ENCODE measurements at regions not wholly inside any gene's neighbourhood (a gene's known extent, or its start where the extent isn't known, plus 50 kb on each side); places are given as distances from the start of the nearest gene placed in this dataset.
"Not testable (repeated sequence)": the region's sequence is repeated elsewhere in the genome, so short reads cannot be mapped to it uniquely, and the experiment has no call there.

DNA sequence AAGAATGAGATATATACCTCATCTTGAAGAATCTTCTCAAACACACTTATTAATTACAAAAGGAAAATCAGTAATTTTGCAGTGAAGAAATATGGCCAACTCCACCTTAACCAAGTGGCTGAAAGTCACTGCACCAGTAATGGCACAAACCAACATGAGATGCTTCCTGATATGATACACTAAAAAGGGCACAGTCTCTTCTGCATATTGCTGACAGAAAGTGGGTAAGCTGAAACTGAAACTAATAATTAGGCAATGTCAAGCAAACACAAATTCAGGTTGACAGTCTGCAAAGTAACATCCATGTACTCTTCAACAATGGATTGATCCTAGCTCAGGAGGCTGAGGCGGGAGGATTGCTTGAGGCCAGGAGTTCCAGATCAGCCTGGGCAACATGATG lies 56.1 kb downstream of the ZNF22 start:
- not testable (repeated sequence) for DNase-seq (ENCODE audit: low spot score)

DNA sequence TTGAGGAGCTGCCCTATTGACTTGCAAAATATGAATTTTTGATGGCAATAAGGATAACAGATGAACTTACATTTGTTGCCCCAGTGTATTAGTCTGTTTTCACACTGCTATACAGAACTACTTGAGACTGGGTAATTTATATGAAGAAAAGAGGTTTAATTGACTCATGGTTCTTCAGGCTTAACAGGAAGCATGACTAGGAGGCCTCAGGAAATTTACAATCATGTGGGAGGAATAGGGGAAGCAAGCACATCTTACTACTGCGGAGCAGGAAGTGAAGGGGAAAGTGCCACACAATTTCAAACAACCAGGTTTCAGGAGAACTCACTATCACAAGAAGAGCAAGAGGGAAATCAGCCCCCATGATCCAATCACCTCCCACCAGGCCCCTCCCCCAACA lies 57.9 kb downstream of the ZNF22 start:
- peak; percentile 78 for DNase-seq (ENCODE audit: low spot score)

DNA sequence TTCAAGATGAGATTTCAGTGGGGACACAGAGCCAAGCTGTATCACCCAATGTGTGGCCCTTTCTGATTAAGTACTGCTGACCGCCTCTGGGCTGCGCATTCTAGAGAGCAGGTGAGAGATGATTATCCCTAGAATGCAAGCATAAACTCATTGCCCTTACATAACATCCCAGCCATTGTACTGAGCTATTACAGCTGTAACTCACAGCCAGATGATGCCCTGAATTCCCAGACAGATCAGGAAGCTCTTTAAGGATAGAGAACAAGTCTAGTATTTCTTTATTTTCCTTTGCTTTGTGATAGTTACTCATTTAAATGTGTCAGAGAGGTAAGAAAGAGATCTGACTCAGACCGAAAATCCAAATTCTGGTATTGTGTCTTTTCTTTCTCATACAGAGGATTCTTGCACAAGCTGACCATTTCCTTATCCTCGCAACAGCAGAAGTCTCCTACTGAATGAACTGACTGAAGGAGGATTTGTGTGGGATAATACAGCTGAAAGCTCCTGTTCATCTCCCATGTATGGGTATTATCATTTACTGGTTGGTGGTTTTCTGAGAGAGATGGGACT lies 58.4 kb downstream of the ZNF22 start:
- no peak for DNase-seq (ENCODE audit: low spot score)

DNA sequence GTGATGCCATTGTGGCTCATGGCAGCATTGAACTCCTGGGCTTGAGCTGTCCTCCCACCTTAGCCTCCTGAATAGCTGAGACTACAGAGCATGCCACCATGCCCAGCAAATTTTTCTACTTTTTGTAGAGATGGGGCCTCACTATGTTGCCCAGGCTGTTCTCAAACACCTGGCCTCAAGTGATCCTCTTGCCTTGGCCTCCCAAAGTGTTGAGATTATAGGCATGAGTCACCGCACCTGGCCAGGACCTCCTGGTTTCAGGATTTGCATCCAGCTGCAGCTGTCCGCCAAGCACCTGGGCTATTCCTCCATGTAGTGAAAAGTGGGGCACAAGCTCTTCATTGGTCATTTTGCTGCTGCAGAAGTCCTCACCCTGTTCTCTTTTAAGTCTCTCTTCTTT lies 58.9 kb downstream of the ZNF22 start:
- DNase-seq (ENCODE audit: low spot score) = no peak

DNA sequence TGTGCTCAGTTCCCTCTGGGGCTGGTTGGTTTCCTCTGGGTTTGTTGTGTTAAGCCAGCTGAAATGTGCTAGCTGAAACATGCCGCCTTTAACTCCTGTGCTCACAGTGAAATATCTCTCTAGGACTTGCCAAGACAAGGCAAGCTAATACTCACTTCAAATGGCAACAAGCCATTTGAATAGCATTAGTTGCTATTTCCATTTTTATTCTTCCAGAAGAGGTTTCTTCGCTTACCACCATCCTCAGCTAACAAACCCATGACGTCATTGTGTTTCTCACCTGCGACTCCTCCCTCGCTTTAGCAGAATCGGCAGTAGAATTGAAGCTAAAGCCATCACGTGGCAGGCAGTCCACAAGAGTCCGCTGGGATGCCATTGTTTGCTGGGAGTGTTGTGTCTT lies 61.3 kb downstream of the ZNF22 start:
- no peak for DNase-seq (ENCODE audit: low spot score)

DNA sequence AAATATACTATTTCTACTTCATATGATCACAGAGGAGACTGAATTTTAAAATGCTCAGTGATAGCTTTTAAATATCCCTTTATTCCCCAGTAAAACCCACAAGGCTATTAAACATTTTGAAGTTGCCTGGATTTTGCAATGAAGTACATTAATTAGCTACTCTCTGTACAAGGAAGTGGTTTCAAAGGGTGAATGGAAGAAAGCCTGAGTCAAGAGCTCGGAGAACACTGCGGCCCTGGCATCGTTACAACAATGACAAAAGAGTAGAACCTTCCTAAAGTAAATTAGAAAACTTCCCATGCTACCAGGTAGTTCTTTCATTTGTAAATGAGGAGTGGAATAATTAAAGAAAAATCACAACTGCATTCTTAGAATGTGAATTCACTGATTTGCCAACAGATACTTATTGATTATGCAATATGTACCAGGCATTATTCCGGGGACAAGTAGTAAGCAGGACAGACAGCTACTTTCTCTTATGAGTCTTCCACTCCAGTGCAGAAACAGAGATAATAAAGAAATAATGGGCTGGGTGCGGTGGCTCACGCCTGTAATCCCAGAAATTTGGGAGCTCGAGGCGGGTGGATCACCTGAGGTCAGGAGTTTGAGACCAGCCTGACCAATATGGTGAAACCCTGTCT lies 63.0 kb downstream of the ZNF22 start:
- no peak for DNase-seq (ENCODE audit: low spot score)

DNA sequence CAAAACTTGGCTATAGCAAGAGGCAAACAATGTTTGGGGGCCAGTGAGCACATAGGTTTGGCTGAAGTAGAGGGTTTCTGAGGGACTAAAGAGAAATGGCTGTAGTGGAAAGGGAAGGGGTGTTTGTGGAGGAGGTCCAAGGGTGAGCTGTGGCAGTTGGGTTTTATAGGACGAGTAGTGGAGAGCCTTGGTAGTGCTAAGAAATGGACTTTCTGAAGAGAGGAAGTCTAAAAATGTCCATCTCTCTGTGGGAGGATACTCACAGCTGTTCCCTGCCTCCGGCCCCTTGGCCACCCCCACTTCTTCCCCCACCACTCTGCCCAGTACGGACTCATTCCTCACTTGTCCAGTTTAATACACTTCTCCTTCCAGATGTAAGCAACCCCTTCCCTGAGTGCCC lies 64.3 kb downstream of the ZNF22 start:
- DNase-seq (ENCODE audit: low spot score) = no peak

DNA sequence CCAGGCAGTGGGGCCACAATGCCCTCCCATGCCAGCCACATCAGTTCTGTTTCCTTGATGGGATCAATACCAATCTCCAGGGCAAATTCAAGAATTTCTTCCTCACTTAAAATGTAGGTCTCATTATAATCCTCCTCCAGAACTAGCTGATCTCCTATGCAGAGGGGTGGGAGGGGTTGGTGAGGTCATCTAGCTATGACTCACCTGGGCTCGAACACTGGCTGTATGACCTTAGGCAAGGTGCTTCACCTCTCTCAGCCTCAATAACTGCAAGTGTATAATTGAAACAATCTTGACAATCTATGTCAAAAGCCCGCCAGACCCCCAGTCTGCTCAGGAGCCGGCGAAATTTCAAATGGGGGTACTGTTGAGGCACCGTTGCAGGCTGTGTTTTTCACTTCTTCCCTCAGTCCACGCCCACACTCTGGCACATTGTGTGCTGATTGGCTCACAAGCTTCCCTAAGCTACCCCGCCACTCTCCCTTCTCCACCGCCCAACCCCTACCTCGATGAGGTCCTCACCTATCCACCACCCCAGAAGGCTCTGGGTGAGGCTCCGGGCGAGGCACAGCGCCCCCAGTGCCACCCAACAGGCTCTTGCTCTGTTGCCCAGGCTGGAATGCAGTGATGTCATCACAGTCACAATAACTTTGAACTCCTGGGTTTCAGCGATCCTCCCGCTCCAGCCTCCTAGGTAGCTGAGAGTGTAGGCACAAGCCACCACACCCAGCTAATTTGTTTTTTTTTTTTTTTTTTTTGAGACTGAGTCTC lies 70.5 kb downstream of the ZNF22 start:
- no peak for DNase-seq (ENCODE audit: low spot score)

DNA sequence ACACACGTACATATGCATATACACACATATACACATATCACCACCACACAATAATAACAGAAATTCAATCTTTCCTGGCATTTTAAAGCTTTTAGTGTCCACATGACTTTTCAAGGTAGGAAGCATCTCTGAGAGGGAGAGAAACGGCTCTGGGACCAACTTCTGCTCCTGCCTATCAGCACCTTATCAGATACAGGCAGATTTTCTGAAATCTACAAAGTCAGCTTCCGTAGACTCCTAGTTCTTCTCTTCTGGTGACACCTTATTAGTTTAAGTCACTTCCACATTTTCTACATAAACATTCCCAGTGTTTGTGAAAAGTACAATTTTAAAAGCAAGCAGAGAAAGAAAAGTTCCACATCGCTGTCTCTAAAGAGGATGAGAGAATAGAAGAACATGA lies 74.5 kb downstream of the ZNF22 start:
- no peak for DNase-seq (ENCODE audit: low spot score)

DNA sequence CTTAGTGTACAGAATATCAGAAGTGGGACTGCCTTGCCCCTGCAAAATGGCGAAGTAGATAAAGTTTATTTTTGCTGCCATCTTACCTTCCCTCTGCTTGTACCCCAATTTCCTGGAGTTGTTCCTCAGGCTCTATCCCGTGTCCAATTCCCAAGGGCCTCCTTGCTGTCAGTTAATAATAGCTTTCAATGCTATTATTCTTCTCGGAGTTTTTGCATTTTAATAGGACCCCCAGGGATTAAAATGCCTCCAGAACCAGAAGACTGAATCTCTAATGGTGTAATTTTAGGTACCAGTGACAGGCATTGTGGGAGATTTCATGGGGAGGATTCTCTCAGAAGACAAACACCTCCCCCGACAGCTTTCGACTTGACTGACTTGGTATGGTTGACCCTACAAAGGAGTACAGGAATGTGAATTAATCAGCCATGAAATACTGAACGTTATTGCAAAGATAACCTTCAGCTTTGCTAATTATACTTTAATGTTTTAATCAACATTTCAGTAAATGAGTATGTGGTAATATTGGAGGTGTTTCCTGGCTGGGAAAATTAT lies 75.2 kb downstream of the ZNF22 start:
- DNase-seq (ENCODE audit: low spot score) = no peak

DNA sequence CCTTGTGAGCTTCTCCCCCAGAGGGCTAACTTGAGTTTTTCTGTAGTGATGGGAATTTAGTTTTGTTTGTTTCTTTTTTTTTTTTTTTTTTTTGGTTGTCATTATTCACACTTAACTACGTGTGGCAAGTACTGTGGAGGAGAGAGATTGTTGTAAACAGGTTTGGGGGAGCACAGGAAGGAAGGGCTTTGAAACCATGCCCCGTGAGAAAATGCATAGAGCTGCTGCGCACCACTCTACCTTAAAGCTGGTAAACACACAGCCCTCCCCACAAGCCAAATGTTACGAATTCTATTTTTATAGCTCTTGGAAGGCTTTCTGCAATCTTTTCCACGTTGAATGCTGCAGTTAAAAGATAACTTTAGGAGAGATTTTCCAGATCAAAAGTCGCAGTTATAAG lies 76.2 kb downstream of the ZNF22 start:
- no peak for DNase-seq (ENCODE audit: low spot score)

DNA sequence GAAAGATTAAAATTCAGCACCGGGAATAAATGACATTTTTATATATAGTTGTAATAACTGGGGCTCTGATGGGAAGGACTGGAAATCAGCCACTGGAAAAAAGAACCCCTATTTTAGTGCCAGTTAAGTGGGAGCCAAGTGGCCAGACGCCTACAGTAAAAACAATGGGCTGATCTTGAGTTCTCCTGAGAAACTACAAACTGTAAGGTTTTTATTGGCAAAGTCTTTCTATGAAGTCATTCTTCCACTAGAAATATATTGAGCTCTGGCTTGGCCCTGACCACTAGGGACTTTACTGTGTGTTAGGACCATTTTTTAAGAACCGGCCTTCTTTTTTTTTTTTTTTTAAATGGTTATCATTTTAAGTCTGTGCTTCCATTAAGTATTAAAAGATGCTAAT lies 79.6 kb downstream of the ZNF22 start:
- no peak for DNase-seq (ENCODE audit: low spot score)

DNA sequence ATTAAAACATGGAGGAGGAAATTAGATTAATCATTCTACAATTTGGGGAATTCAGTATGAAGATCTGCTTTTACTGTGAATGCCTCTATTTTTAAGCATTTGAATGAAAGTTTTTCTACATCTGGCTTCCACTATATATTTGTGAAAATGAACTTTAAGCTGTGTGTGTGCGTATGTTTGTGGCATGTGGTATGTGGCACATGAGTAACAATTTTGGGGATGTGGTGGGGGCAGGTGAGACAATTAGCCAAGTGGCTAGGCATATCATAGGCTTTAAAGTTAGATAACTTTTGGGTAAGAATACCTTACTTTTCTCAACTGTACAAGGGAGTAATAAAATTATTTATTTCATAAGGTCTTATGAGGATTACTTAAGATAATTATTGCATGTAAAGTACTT lies 81.5 kb downstream of the ZNF22 start:
- no peak for DNase-seq (ENCODE audit: low spot score)

DNA sequence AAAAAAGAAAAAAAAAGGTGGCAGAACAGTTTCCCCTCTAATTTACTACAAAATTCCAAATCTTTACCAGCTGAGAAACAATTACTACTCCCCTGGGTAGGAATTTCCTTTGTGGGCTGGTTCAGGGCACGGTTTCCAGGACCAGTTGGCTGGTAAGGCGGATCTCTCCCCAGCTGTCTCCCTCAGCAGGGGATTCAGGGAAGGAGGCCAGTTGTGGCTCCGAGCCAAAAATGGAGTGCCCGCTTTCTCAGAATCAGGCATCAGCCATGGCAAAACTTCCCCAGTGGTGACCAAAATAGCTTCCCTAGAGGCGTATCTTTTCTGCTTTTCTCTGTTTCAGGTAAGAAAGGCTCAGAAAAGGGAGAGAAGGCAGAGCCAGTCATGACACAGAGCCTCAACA lies 91.2 kb downstream of the ZNF22 start:
- no peak for DNase-seq (ENCODE audit: low spot score)

DNA sequence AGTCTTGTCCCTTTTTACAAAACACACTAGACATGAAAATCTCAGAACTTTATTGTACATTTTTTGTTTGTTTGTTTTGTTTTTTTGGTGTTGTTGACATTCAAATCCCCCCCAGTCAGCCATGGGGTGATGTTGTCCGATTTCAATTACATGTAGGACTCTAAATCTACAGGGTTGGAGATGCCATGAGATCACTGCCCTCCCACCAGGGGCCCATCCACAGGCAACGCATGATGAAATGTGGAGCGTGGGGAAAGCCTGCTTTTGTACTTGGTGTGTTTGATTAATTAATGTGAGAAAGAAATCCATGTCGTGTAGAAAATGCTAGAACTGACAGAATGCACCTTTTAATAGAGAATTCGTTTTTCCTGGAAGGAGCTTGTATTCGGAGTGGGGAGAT lies 93.2 kb downstream of the ZNF22 start:
- no peak for DNase-seq (ENCODE audit: low spot score)

DNA sequence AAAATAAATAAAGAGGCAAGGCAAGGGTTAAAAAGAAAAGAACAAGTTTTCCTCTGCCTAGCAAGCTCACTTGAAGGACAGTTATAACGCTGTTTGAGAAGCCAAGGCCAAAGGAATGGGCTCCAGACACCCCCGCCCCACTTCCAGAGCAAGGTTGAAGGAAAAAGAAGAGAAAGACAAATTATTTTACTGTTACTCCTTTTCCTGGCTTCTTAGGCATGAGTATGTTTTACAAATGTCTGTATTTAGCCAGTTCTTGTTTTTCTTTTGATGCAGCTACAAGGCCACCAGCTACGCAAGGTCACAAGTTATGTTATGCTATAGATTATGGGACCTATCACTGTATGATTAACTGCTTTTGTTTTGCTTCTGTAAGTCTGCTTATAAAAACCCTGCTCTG lies 94.6 kb downstream of the ZNF22 start:
- DNase-seq (ENCODE audit: low spot score) = no peak

DNA sequence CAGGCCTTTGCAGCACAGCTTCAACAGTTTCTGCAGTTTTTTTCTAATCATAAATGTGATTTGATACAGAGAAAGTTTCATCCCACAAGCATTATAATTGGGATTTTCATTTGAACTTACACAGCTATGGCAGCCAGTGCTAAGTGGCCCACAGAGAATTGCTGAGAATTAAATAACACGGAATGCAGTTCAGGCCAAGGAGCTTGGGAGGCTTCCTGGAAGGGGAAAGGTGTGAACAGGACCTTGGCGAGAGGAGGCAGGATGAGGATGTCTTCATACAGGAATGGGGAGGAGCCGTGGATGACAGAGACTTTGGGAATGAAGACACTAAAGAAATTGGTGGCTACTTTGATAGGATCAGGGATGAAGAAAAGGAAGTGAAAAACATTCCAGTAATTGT lies 95.3 kb downstream of the ZNF22 start:
- no peak for DNase-seq (ENCODE audit: low spot score)

DNA sequence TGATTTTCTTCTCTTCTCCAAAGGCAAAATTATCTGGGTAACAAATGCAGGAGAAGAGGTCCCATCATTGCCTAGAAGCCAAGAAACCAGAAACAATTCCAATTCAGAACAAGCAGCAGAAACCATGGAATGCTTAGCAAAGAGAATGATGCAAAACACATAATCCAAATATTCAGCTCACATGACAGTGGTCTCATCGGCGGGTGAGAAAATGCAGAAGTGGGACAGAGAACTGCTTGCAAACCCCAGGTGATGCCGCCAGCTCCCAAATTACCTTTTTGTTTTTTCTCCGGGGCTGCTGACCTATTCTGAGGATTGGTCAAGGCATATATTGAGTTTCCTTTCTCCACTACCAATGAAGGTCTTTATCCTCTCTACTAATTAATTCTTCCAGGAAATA lies 99.7 kb downstream of the ZNF22 start:
- DNase-seq (ENCODE audit: low spot score) = no peak

DNA sequence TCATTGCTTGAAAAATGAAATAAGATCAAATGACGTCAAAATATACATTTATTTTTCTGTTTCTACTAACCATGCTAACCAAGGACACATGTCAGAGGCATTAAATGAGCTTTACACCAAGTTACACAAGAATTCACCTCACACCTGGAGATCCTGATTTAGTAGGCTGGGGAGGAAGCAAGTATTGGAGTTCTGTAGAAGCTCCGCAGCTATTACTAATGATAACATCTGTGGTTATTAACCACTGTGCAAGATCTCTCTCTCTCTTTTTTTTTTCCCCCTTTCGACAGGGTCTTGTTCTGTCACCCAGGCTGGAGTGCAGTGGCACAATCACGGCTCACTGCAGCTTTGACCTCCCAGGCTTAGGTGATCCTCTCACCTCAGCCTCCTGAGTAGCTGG lies 104.0 kb downstream of the ZNF22 start:
- no peak for DNase-seq (ENCODE audit: low spot score)

DNA sequence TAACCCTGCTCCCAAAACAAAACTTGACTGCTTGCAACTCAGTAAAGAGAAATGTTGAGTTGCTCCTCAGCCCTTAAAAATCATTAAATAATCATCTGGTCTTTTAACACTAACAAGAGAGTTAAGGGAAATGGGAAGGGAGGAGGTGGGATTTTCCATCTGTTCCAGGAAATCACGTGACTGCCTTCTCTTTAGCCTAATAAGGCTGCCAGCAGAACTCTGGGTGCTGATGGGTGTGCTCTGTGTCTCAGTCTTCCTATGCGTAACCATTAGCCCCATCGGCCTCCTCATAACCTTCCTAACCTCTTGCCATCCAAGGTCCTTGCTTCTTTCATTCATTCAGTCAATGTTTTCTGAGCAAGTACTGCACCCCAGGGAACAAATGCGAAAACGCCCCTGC lies 104.6 kb downstream of the ZNF22 start:
- DNase-seq (ENCODE audit: low spot score) = not testable (repeated sequence)

DNA sequence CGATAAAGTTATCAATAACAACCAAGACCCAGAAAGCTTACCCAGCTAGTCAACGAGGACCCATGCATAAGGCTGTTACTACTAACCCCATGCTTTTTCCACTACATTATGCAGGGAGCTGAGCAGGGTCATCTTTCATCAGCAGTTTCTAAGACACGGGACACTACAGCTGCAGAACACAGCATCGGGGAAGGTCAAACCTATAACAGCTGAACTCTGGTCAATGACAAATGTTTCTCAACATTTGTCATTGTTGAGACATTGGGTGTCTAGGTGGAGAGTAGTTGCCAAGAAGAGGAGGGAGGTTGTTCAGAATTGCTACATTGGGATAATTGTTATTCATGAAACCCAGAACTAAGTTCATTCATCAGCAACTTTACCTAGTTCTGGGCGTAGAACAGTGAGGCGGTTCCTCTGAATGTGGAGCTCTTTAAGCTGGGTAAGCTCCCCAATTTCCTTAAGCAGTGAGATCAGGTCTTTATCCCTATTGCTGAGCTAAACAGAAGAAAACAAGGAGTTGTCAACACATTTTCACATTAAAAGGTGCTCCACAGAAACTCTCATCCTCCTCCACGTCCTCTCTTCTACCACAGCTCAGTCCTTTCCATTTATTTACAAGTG lies 105.6 kb downstream of the ZNF22 start:
- DNase-seq (ENCODE audit: low spot score) = no peak

DNA sequence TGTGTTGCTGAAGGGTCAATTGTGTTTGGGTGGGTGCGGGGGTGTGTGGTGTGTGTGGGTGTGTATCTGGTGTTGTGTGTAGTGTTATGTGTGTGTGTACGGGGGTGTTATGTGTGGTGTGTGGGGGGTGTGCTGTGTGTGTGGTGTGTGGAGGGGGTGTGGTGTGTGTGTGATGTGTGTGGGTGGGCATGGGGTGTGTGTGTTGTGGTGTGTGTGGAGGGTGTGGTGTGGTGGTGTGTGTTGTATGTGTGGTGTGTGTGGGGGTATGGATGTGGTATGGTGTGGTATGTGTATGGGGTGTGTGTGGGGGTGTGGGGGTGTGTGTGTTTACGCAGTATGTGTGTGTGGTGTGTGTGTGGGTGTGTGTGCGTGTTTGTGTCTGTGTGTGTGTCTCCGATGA lies 110.8 kb downstream of the ZNF22 start:
- DNase-seq (ENCODE audit: low spot score) = no peak

DNA sequence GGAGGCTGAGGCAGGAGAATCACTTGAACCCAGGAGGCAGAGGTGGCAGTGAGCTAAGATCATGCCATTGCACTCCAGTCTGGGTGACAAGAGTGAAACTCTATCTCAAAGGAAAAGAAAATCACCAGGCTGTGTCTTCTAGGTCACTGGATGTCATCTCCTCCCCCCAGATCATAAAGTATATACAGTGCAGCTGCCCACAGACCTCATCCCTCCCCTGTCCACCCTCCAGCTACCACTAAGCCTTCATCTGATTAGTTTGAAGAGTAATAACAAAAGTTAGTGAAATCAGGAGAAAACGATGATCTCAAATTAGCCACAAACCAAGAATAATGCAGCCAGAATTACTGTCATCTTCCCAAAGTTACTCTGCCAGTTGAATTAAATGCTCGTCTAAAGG lies 117.2 kb downstream of the ZNF22 start:
- DNase-seq (ENCODE audit: low spot score) = not testable (repeated sequence)

All from kidney capillary endothelial cell (primary cell).